ENCODE measurements at regions not wholly inside any gene's neighbourhood (a gene's known extent, or its start where the extent isn't known, plus 50 kb on each side); places are given as distances from the start of the nearest gene placed in this dataset.

DNA sequence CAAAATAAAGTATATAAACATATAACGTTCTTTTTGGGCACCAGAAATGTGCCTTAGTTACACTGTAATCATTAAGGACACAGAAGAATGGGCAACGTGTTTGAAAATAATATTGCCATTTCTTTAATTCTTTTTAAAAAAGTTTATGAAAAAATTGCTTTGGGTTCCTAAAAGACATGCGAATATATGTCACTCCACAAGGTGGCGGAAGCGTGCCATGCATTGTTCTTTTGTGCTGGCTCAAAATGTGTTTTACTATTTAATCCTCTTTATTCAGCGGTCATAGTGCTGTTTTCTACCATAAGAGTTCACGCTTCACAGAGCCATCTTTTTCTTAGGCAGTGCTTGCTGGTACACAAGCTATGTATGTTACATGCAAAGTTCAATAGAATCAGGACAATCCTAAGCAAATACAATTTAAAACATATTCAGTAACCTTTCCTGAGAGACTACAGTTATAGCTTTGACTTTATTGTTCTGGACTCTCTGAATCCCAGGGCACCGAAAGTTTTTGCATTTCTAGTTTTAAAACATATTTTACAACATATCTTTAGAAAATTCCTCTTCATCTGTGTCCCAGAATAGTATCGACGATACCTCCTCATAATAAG lies 147.8 kb upstream of the ERBB4 start:
- TF ChIP-seq TCF12 (IDR thresholded peaks at IDR 0.05) (no peak), CTCF (IDR thresholded peaks at IDR 0.05) (peak; percentile 93), EZH2phosphoT487 (IDR thresholded peaks at IDR 0.05; ENCODE audit: borderline replicate concordance, low read depth) (no peak), FOSL2 (IDR thresholded peaks at IDR 0.05; ENCODE audit: borderline replicate concordance, low read depth) (no peak), RFX5 (IDR thresholded peaks at IDR 0.05; ENCODE audit: low read length) (no peak), POLR2AphosphoS5 (IDR thresholded peaks at IDR 0.05; ENCODE audit: low read depth, low read length) (no peak), GATA2 (CRISPR knock-in tag; IDR thresholded peaks at IDR 0.05) (no peak), EP300 (IDR thresholded peaks at IDR 0.05; ENCODE audit: borderline replicate concordance in 1 of 2, low read depth in 1 of 2, low read length in 1 of 2) (no peak), SIN3A (IDR thresholded peaks at IDR 0.05; ENCODE audit: borderline replicate concordance, low read depth, low read length) (no peak), FOXM1 (IDR thresholded peaks at IDR 0.05; ENCODE audit: low read depth) (no peak)
- TF ChIP-seq, protein P1, sequence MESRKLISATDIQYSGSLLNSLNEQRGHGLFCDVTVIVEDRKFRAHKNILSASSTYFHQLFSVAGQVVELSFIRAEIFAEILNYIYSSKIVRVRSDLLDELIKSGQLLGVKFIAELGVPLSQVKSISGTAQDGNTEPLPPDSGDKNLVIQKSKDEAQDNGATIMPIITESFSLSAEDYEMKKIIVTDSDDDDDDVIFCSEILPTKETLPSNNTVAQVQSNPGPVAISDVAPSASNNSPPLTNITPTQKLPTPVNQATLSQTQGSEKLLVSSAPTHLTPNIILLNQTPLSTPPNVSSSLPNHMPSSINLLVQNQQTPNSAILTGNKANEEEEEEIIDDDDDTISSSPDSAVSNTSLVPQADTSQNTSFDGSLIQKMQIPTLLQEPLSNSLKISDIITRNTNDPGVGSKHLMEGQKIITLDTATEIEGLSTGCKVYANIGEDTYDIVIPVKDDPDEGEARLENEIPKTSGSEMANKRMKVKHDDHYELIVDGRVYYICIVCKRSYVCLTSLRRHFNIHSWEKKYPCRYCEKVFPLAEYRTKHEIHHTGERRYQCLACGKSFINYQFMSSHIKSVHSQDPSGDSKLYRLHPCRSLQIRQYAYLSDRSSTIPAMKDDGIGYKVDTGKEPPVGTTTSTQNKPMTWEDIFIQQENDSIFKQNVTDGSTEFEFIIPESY (IDR thresholded peaks at IDR 0.05; ENCODE audit: borderline replicate concordance, low read depth): no peak
